MM.1S (cell line): ENCODE measurements at regions not wholly inside any gene's neighbourhood (a gene's known extent, or its start where the extent isn't known, plus 50 kb on each side); places are given as distances from the start of the nearest gene placed in this dataset.

ENCODE experiments used
- EZH2 ChIP-seq: fragments of 300-600 bp; sonication (generic); optimal IDR thresholded peaks from 2 replicates; pipeline ENCODE3; 2017; ENCODE audit warnings: low read depth, mild to moderate bottlenecking, antibody characterized with exemption, low read length, mixed read lengths
- EZH2phosphoT487 ChIP-seq: fragments of 300-600 bp; sonication (generic); IDR thresholded peaks from 2 replicates; pipeline ENCODE4 v1.6.1; 2018; ENCODE audit warnings: antibody characterized with exemption, low read length
- TF ChIP-seq, protein P1 (sequence below): fragments of 300-600 bp; sonication (generic); IDR thresholded peaks from 2 replicates; pipeline ENCODE4 v1.5.1; 2016; ENCODE audit warnings: antibody characterized with exemption, low read length, mixed read lengths

- TF ChIP-seq EZH2, result no peak
- TF ChIP-seq, protein P1, sequence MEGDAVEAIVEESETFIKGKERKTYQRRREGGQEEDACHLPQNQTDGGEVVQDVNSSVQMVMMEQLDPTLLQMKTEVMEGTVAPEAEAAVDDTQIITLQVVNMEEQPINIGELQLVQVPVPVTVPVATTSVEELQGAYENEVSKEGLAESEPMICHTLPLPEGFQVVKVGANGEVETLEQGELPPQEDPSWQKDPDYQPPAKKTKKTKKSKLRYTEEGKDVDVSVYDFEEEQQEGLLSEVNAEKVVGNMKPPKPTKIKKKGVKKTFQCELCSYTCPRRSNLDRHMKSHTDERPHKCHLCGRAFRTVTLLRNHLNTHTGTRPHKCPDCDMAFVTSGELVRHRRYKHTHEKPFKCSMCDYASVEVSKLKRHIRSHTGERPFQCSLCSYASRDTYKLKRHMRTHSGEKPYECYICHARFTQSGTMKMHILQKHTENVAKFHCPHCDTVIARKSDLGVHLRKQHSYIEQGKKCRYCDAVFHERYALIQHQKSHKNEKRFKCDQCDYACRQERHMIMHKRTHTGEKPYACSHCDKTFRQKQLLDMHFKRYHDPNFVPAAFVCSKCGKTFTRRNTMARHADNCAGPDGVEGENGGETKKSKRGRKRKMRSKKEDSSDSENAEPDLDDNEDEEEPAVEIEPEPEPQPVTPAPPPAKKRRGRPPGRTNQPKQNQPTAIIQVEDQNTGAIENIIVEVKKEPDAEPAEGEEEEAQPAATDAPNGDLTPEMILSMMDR, result no peak
- no peak for TF ChIP-seq EZH2phosphoT487
Measured at GRCh38 chr6:87975561-87975960, 72.1 kb upstream of the SPACA1 start.
